ENCODE measurements at regions not wholly inside any gene's neighbourhood (a gene's known extent, or its start where the extent isn't known, plus 50 kb on each side); places are given as distances from the start of the nearest gene placed in this dataset.

DNA sequence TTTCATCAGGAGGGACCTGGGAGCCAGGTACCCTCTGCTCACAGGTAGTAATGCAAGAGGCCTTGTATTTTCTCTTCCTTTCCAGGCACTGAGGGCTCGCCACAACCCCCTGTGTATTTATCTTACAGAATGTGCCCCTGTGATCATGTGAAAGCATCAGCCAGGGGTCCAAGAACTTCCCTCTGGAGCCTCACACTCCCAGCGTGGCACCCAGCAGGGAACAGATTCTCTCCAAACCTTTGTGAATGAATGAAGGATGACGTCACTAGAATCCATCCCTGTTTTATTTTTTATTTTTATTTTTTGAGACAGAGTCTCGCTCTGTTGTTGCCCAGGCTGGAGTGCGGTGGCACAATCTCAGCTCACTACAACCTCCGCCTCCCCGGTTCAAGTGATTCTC is 107.3 kb upstream of the IER5L start:
- TF ChIP-seq, protein P1, sequence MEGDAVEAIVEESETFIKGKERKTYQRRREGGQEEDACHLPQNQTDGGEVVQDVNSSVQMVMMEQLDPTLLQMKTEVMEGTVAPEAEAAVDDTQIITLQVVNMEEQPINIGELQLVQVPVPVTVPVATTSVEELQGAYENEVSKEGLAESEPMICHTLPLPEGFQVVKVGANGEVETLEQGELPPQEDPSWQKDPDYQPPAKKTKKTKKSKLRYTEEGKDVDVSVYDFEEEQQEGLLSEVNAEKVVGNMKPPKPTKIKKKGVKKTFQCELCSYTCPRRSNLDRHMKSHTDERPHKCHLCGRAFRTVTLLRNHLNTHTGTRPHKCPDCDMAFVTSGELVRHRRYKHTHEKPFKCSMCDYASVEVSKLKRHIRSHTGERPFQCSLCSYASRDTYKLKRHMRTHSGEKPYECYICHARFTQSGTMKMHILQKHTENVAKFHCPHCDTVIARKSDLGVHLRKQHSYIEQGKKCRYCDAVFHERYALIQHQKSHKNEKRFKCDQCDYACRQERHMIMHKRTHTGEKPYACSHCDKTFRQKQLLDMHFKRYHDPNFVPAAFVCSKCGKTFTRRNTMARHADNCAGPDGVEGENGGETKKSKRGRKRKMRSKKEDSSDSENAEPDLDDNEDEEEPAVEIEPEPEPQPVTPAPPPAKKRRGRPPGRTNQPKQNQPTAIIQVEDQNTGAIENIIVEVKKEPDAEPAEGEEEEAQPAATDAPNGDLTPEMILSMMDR (conservative IDR thresholded peaks at IDR 0.05) = no peak
- TF ChIP-seq EZH2 (IDR thresholded peaks at IDR 0.05; ENCODE audit: low read depth) = no peak
